Ishikawa (cell line): ENCODE measurements at regions not wholly inside any gene's neighbourhood (a gene's known extent, or its start where the extent isn't known, plus 50 kb on each side); places are given as distances from the start of the nearest gene placed in this dataset.

Experiments used
- CEBPB ChIP-seq: IDR thresholded peaks from 2 replicates; pipeline ENCODE4 v1.6.1; 2012
- CREB1 ChIP-seq: IDR thresholded peaks from 2 replicates; pipeline ENCODE4 v1.6.1; 2012; ENCODE audit warnings: low read depth
- EGR1 ChIP-seq: IDR thresholded peaks from 2 replicates; pipeline ENCODE4 v1.6.1; 2012
- EP300 ChIP-seq: IDR thresholded peaks from 2 replicates; pipeline ENCODE4 v1.6.1; 2012; ENCODE audit warnings: borderline replicate concordance
- FOXM1 ChIP-seq: IDR thresholded peaks from 2 replicates; pipeline ENCODE4 v1.6.1; 2012; ENCODE audit warnings: low read depth, borderline replicate concordance
- MAX ChIP-seq: IDR thresholded peaks from 2 replicates; pipeline ENCODE4 v1.6.1; 2012
- NFIC ChIP-seq: IDR thresholded peaks from 2 replicates; pipeline ENCODE4 v1.6.1; 2012
- RAD21 ChIP-seq: IDR thresholded peaks from 2 replicates; pipeline ENCODE4 v1.6.1; 2012; ENCODE audit warnings: low read depth
- REST ChIP-seq: IDR thresholded peaks from 2 replicates; pipeline ENCODE4 v1.6.1; 2012; ENCODE audit warnings: low read depth, mild to moderate bottlenecking
- TAF1 ChIP-seq: IDR thresholded peaks from 2 replicates; pipeline ENCODE4 v1.6.1; 2012; ENCODE audit warnings: low read depth, mild to moderate bottlenecking
- TCF12 ChIP-seq: IDR thresholded peaks from 2 replicates; pipeline ENCODE4 v1.6.1; 2012; ENCODE audit warnings: low read depth
- TEAD4 ChIP-seq: IDR thresholded peaks from 2 replicates; pipeline ENCODE4 v1.6.1; 2012
- USF1 ChIP-seq: IDR thresholded peaks from 2 replicates; pipeline ENCODE4 v1.6.1; 2012
- YY1 ChIP-seq: IDR thresholded peaks from 2 replicates; pipeline ENCODE4 v1.6.1; 2012; ENCODE audit warnings: low read depth
- ZBTB7A ChIP-seq: IDR thresholded peaks from 2 replicates; pipeline ENCODE4 v1.6.1; 2012; ENCODE audit warnings: low read depth

GRCh38 chr14:48900565-48900964 lies 685.6 kb downstream of the RPS29 start:
- TF ChIP-seq YY1 (no peak), USF1 (no peak), RAD21 (no peak), FOXM1 (no peak), TCF12 (no peak), REST (no peak), EGR1 (no peak), EP300 (no peak), CREB1 (no peak), TAF1 (no peak)

GRCh38 chr14:48890333-48890732 lies 695.8 kb downstream of the RPS29 start:
- TF ChIP-seq EGR1 (no peak), TAF1 (no peak)

GRCh38 chr14:48876806-48877340 lies 709.3 kb downstream of the RPS29 start:
- TF ChIP-seq MAX (no peak), TAF1 (no peak), ZBTB7A (no peak), CREB1 (no peak), REST (no peak), EP300 (no peak), TCF12 (no peak), YY1 (no peak), FOXM1 (no peak), USF1 (no peak), NFIC (no peak), CEBPB (no peak)

- TF ChIP-seq CREB1 (no peak), TCF12 (no peak), TAF1 (no peak), USF1 (no peak), ZBTB7A (no peak), NFIC (no peak), FOXM1 (no peak), REST (no peak), YY1 (no peak), CEBPB (no peak), TEAD4 (no peak), RAD21 (no peak), EGR1 (no peak), MAX (no peak), EP300 (no peak)
These were observed 711.5 kb downstream of the RPS29 start for GRCh38 chr14:48874711-48875110.

GRCh38 chr14:48857366-48857765 lies 728.8 kb downstream of the RPS29 start:
- TF ChIP-seq ZBTB7A: no peak
- no peak for TF ChIP-seq TCF12
- TF ChIP-seq YY1: no peak
- no peak for TF ChIP-seq REST
- no peak for TF ChIP-seq TEAD4
- no peak for TF ChIP-seq CEBPB
- TF ChIP-seq EP300: no peak
- no peak for TF ChIP-seq RAD21
- no peak for TF ChIP-seq MAX
- TF ChIP-seq CREB1: no peak
- TF ChIP-seq USF1: no peak
- TF ChIP-seq NFIC: no peak
- no peak for TF ChIP-seq TAF1
- TF ChIP-seq EGR1: no peak
- TF ChIP-seq FOXM1: no peak
